ENCODE measurements at regions not wholly inside any gene's neighbourhood (a gene's known extent, or its start where the extent isn't known, plus 50 kb on each side); places are given as distances from the start of the nearest gene placed in this dataset.

GRCh38 chr2:118309946-118310680 lies 221.8 kb downstream of the INSIG2 start:
- Histone ChIP-seq H3K36me3 (ENCODE audit: control insufficient read depth, insufficient read depth, low read length) (no peaks in the 10 kb centered on the region), H3K4me1 (no peaks in the 10 kb centered on the region), H3K79me2 (no peaks in the 10 kb centered on the region), H3K27ac (no peak overlapping the region), H3K4me3 (ENCODE audit: low read depth, low read length) (peak overlapping the region; percentile 60), H3K27me3 (ENCODE audit: control insufficient read depth, insufficient read depth, low read length) (no peaks in the 10 kb centered on the region), H3K9me3 (ENCODE audit: control insufficient read depth, low read length) (no peaks in the 10 kb centered on the region), H2AFZ (peak overlapping the region; percentile 96), H3K4me2 (ENCODE audit: low read length) (peak overlapping the region; percentile 69), H3K9ac (no peak overlapping the region)
- no peak for TF ChIP-seq CTCF (IDR thresholded peaks at IDR 0.05)

DNA sequence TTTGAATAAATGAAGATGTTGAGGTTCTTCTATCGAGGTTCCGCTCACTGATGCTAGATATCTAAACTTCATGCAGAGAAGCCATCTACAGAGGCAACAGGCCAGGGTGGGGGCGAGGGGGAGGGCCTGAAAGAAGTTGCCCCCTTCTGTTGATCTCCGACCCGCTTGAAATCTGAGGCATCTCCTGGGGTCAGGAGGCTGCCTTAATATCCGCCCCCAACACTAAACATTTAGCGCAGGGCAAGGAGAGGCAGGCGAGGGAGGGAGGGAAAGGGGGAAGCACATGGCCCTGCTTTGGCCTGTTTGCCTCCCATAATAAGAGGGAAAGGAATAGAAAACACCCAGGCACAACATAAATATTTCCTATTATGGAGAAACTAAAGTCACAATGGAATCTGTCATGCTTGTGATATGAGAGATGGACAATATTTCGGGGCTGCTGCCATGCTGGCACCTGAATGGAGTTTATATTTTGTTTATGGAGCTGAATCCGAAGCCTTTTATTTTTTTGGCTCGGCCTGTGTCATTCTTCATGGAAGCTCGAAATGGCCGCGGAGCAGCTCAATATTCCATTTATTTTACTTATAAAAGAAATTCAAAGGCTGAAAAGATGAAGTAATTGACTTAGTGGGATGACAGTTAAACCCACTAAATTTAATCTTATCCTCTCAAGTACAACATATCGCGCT lies 221.1 kb downstream of the INSIG2 start:
- H3K4me2 ChIP-seq (ENCODE audit: low read length), result peak overlapping the region; percentile 69
- TF ChIP-seq CTCF (IDR thresholded peaks at IDR 0.05), result no peak
- no peak overlapping the region for H3K27ac ChIP-seq
- H3K4me1 ChIP-seq, result no peaks in the 10 kb centered on the region
- peak overlapping the region; percentile 60 for H3K4me3 ChIP-seq (ENCODE audit: low read depth, low read length)
- no peak overlapping the region for H3K9ac ChIP-seq
- no peaks in the 10 kb centered on the region for H3K27me3 ChIP-seq (ENCODE audit: control insufficient read depth, insufficient read depth, low read length)
- H3K36me3 ChIP-seq (ENCODE audit: control insufficient read depth, insufficient read depth, low read length), result no peaks in the 10 kb centered on the region
- H2AFZ ChIP-seq, result peak overlapping the region; percentile 96
- no peaks in the 10 kb centered on the region for H3K9me3 ChIP-seq (ENCODE audit: control insufficient read depth, low read length)
- no peaks in the 10 kb centered on the region for H3K79me2 ChIP-seq

- no peak overlapping the region for H3K9ac ChIP-seq
- H3K4me3 ChIP-seq (ENCODE audit: low read depth, low read length), result no peak overlapping the region
- no peak overlapping the region for H3K27ac ChIP-seq
- no peak for TF ChIP-seq CTCF (IDR thresholded peaks at IDR 0.05)
- no peaks in the 10 kb centered on the region for H3K27me3 ChIP-seq (ENCODE audit: control insufficient read depth, insufficient read depth, low read length)
- no peak overlapping the region for H3K4me2 ChIP-seq (ENCODE audit: low read length)
- no peaks in the 10 kb centered on the region for H3K4me1 ChIP-seq
- H2AFZ ChIP-seq, result no peak overlapping the region
- no peaks in the 10 kb centered on the region for H3K79me2 ChIP-seq
- no peaks in the 10 kb centered on the region for H3K36me3 ChIP-seq (ENCODE audit: control insufficient read depth, insufficient read depth, low read length)
- no peaks in the 10 kb centered on the region for H3K9me3 ChIP-seq (ENCODE audit: control insufficient read depth, low read length)
Measured at GRCh38 chr2:118307864-118308263, 219.6 kb downstream of the INSIG2 start.

- TF ChIP-seq CTCF (IDR thresholded peaks at IDR 0.05), result no peak
- Histone ChIP-seq H3K9me3 (ENCODE audit: control insufficient read depth, low read length) (no peaks in the 10 kb centered on the region), H3K9ac (no peak overlapping the region), H2AFZ (no peak overlapping the region), H3K4me1 (no peaks in the 10 kb centered on the region), H3K27ac (no peak overlapping the region), H3K4me2 (ENCODE audit: low read length) (no peak overlapping the region), H3K4me3 (ENCODE audit: low read depth, low read length) (no peak overlapping the region), H3K79me2 (no peaks in the 10 kb centered on the region), H3K36me3 (ENCODE audit: control insufficient read depth, insufficient read depth, low read length) (no peaks in the 10 kb centered on the region), H3K27me3 (ENCODE audit: control insufficient read depth, insufficient read depth, low read length) (no peaks in the 10 kb centered on the region)
Measured at GRCh38 chr2:118301248-118301647, 213.0 kb downstream of the INSIG2 start.

Data from parathyroid adenoma (tissue), 2 donors.